WTC11 (cell line): ENCODE measurements at regions not wholly inside any gene's neighbourhood (a gene's known extent, or its start where the extent isn't known, plus 50 kb on each side); places are given as distances from the start of the nearest gene placed in this dataset.

ENCODE experiments used
- ATAC-seq: fragments of 200-7000 bp; cut with Tn5 transposase; 2 replicates; pipeline ENCODE4 v1.10.0; 2021; ENCODE audit warnings: mild to moderate bottlenecking, moderate library complexity
- CTCF ChIA-PET: fragments of 300-600 bp; sonication (Branson Sonifier 250); formaldehyde crosslinking; loops from one replicate; lab custom pipeline; 2021; ENCODE audit warnings: antibody characterized with exemption; lab: Charles Lee
- POLR2A ChIA-PET: fragments of 350-600 bp; sonication (Branson Sonifier 250); formaldehyde crosslinking; loops from one replicate; lab custom pipeline; 2021; ENCODE audit warnings: antibody characterized with exemption; lab: Charles Lee
- DNase-seq: peaks from one replicate; pipeline ENCODE4 v3.0.0; 2021; ENCODE audit warnings: low spot score
- H3K27ac Mint-ChIP-seq: 2 replicates; pipeline ENCODE4 v1.8.0; 2021; ENCODE audit warnings: mixed read lengths
- H3K27me3 Mint-ChIP-seq: 2 replicates; pipeline ENCODE4 v1.8.0; 2021; ENCODE audit warnings: low read depth, mild to moderate bottlenecking, moderate library complexity, mixed read lengths
- H3K36me3 Mint-ChIP-seq: 2 replicates; pipeline ENCODE4 v1.8.0; 2021; ENCODE audit warnings: mixed read lengths
- H3K4me1 Mint-ChIP-seq: 2 replicates; pipeline ENCODE4 v1.8.0; 2022; ENCODE audit warnings: mixed read lengths
- H3K4me3 Mint-ChIP-seq: 2 replicates; pipeline ENCODE4 v1.8.0; 2021; ENCODE audit warnings: mild to moderate bottlenecking, moderate library complexity, mixed read lengths
- H3K9me3 Mint-ChIP-seq: 2 replicates; pipeline ENCODE4 v1.8.0; 2021; ENCODE audit warnings: mixed read lengths
- ATF1 ChIP-seq: sonication (generic); formaldehyde crosslinking; IDR thresholded peaks from 2 replicates; pipeline ENCODE4 v1.8.1; 2023; ENCODE audit warnings: mild to moderate bottlenecking, moderate library complexity, missing genetic modification reagents
- EMX1 ChIP-seq: fragments of 250-450 bp; sonication (Bioruptor Pico); IDR thresholded peaks from 2 replicates; pipeline ENCODE4 v1.8.0; 2021; ENCODE audit warnings: mild to moderate bottlenecking
- ESRRA ChIP-seq: sonication (generic); formaldehyde crosslinking; IDR thresholded peaks from 2 replicates; pipeline ENCODE4 v1.8.1; 2022; ENCODE audit warnings: mild to moderate bottlenecking, missing genetic modification reagents, borderline replicate concordance
- FOXJ3 ChIP-seq: sonication (generic); formaldehyde crosslinking; IDR thresholded peaks from 2 replicates; pipeline ENCODE4 v1.9.0; 2021; ENCODE audit warnings: missing genetic modification reagents, mild to moderate bottlenecking, borderline replicate concordance
- FOXK1 ChIP-seq: sonication (generic); formaldehyde crosslinking; IDR thresholded peaks from 2 replicates; pipeline ENCODE4 v1.8.0; 2022; ENCODE audit warnings: mild to moderate bottlenecking, moderate library complexity, missing genetic modification reagents
- GABPB1 ChIP-seq: sonication (generic); formaldehyde crosslinking; IDR thresholded peaks from 2 replicates; pipeline ENCODE4 v1.8.1; 2023; ENCODE audit warnings: mild to moderate bottlenecking, missing genetic modification reagents
- HMGA2 ChIP-seq: fragments of 250-450 bp; sonication (Bioruptor Pico); IDR thresholded peaks from 2 replicates; pipeline ENCODE4 v1.4.0; 2021; ENCODE audit warnings: mild to moderate bottlenecking, moderate library complexity
- MXD4 ChIP-seq: fragments of 250-450 bp; sonication (Bioruptor Pico); IDR thresholded peaks from 2 replicates; pipeline ENCODE4 v1.8.0; 2021; ENCODE audit warnings: mild to moderate bottlenecking, moderate library complexity, borderline replicate concordance
- NFATC4 ChIP-seq: fragments of 250-450 bp; sonication (Bioruptor Pico); IDR thresholded peaks from 2 replicates; pipeline ENCODE4 v1.9.0; 2021; ENCODE audit warnings: mild to moderate bottlenecking
- NR2C2 ChIP-seq: sonication (generic); formaldehyde crosslinking; IDR thresholded peaks from 2 replicates; pipeline ENCODE4 v1.8.0; 2022; ENCODE audit warnings: mild to moderate bottlenecking, missing genetic modification reagents
- SMAD4 ChIP-seq: sonication (generic); formaldehyde crosslinking; IDR thresholded peaks from 2 replicates; pipeline ENCODE4 v1.8.0; 2022; ENCODE audit warnings: mild to moderate bottlenecking, missing genetic modification reagents
- ZBTB21 ChIP-seq: sonication (generic); formaldehyde crosslinking; IDR thresholded peaks from 2 replicates; pipeline ENCODE4 v1.8.1; 2023; ENCODE audit warnings: mild to moderate bottlenecking, missing genetic modification reagents, borderline replicate concordance
- ZNF121 ChIP-seq: sonication (generic); formaldehyde crosslinking; IDR thresholded peaks from 2 replicates; pipeline ENCODE4 v1.8.0; 2023; ENCODE audit warnings: missing genetic modification reagents
- ZNF138 ChIP-seq: sonication (generic); formaldehyde crosslinking; conservative IDR thresholded peaks from 2 replicates; pipeline ENCODE4 v1.8.1; 2022; ENCODE audit warnings: mild to moderate bottlenecking, moderate library complexity, missing genetic modification reagents
- TF ChIP-seq, protein P1 (sequence below): sonication (generic); formaldehyde crosslinking; conservative IDR thresholded peaks from 2 replicates; pipeline ENCODE4 v1.8.1; 2022; ENCODE audit warnings: mild to moderate bottlenecking, missing genetic modification reagents
- TF ChIP-seq, protein P2 (sequence below): fragments of 250-450 bp; sonication (Bioruptor Pico); IDR thresholded peaks from 2 replicates; pipeline ENCODE4 v1.9.0; 2021; ENCODE audit warnings: mild to moderate bottlenecking
- TF ChIP-seq, protein P3 (sequence below): sonication (generic); formaldehyde crosslinking; IDR thresholded peaks from 2 replicates; pipeline ENCODE4 v1.8.1; 2023; ENCODE audit warnings: mild to moderate bottlenecking, missing genetic modification reagents, borderline replicate concordance
- TF ChIP-seq, protein P4 (sequence below): sonication (generic); formaldehyde crosslinking; IDR thresholded peaks from 2 replicates; pipeline ENCODE4 v1.8.0; 2023; ENCODE audit warnings: mild to moderate bottlenecking, missing genetic modification reagents
- TF ChIP-seq, protein P5 (sequence below): sonication (generic); formaldehyde crosslinking; IDR thresholded peaks from 2 replicates; pipeline ENCODE4 v1.8.0; 2022; ENCODE audit warnings: mild to moderate bottlenecking, missing genetic modification reagents
- TF ChIP-seq, protein P6 (sequence below): sonication (generic); formaldehyde crosslinking; IDR thresholded peaks from 2 replicates; pipeline ENCODE4 v1.8.1; 2023; ENCODE audit warnings: mild to moderate bottlenecking, missing genetic modification reagents, moderate library complexity
- TF ChIP-seq, protein P7 (sequence below): fragments of 250-450 bp; sonication (Bioruptor Pico); IDR thresholded peaks from 2 replicates; pipeline ENCODE4 v1.8.0; 2021; ENCODE audit warnings: mild to moderate bottlenecking

DNA sequence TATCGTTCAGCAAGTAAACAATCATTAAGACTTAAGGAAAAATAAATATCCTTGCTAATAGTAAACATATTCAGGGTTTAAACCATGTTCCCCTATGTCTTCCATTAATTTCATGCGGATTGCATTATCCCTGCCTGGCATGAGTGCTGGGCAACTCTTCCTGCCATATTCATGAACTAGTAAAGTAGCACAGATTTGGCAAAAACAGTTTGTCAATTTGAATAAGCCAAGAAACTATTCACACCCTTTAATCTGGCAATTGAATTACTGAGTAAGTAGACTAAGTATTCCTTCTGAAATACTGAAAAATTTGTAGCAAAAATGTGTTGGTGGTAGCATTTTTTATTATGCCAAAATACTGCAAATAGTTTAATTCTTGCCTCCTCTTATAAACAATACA, 512.0 kb downstream of the NLGN4X start:
- CTCF ChIA-PET: no interaction called here
- Mint-ChIP-seq H3K27me3 (no peaks in the 10 kb centered on the region), H3K36me3 (no peaks in the 10 kb centered on the region), H3K4me1 (no peaks in the 10 kb centered on the region), H3K4me3 (no peak overlapping the region), H3K27ac (no peak overlapping the region), H3K9me3 (peaks cover 13% of the 10 kb centered on the region)
- no peak for TF ChIP-seq FOXJ3 (CRISPR knock-in tag)
- TF ChIP-seq, protein P1, sequence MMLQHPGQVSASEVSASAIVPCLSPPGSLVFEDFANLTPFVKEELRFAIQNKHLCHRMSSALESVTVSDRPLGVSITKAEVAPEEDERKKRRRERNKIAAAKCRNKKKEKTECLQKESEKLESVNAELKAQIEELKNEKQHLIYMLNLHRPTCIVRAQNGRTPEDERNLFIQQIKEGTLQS: no peak
- TF ChIP-seq ZNF121 (CRISPR knock-in tag): no peak
- DNase-seq (no peak), ATAC-seq (no peak)
- POLR2A ChIA-PET: no interaction called here

DNA sequence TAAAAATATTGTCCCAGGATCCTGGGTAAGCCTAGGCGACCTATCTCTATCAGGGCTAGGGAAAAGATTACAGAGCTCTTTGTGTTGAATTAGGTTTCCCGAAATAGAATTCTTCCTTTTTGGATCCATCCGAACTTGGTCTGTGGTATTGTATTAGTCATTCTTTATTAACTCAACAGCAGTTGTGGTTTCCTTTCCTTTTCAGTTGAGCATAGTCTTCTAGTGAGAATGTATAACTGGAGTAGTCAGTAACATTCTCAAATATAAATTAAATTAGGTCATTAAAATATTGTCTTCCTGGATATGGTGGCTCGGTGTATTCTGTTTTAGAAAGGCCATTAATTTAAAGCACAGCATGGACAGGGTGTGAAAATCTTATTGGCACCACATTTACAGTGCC, 520.4 kb downstream of the NLGN4X start:
- no peaks in the 10 kb centered on the region for H3K9me3 Mint-ChIP-seq
- DNase-seq (no peak), ATAC-seq (no peak)
- H3K4me1 Mint-ChIP-seq: peaks cover 8% of the 10 kb centered on the region
- ChIA-PET POLR2A (no interaction called here), CTCF (no interaction called here)
- no peak for TF ChIP-seq HMGA2 (CRISPR knock-in tag)
- no peak for TF ChIP-seq ZNF121 (CRISPR knock-in tag)
- TF ChIP-seq NR2C2 (CRISPR knock-in tag): no peak
- no peak for TF ChIP-seq FOXK1 (CRISPR knock-in tag)
- TF ChIP-seq SMAD4: no peak
- TF ChIP-seq MXD4 (CRISPR knock-in tag): no peak
- TF ChIP-seq NFATC4: no peak
- TF ChIP-seq ZBTB21: no peak
- TF ChIP-seq ZNF138 (CRISPR knock-in tag): no peak
- no peak for TF ChIP-seq GABPB1 (CRISPR knock-in tag)
- H3K27me3 Mint-ChIP-seq: no peaks in the 10 kb centered on the region
- H3K27ac Mint-ChIP-seq: no peak overlapping the region
- no peak overlapping the region for H3K4me3 Mint-ChIP-seq
- H3K36me3 Mint-ChIP-seq: no peaks in the 10 kb centered on the region

DNA sequence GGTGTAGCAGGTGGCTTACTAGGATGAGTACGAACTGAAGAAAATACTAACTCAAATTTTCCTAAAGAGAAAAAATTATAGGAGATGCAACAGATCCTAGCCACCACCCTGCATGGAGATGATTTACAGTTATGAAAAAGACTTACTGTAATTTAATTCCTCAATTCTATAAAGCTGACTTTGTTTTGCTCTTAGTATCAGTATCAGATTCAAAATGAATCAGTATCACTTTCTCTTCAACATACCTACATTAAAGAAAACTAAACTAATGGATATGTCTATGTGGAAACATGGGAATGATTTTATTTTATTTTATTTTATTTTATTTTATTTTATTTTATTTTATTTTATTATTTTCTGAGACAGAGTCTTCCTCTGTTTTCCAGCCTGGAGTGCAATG, 525.8 kb downstream of the NLGN4X start:
- Mint-ChIP-seq H3K4me1 (peaks cover 8% of the 10 kb centered on the region), H3K36me3 (no peaks in the 10 kb centered on the region), H3K27me3 (no peaks in the 10 kb centered on the region; the same call in 1 of the 2 replicates), H3K4me3 (no peak overlapping the region), H3K27ac (no peak overlapping the region), H3K9me3 (no peaks in the 10 kb centered on the region)
- DNase-seq (no peak), ATAC-seq (no peak)
- TF ChIP-seq, protein P2, sequence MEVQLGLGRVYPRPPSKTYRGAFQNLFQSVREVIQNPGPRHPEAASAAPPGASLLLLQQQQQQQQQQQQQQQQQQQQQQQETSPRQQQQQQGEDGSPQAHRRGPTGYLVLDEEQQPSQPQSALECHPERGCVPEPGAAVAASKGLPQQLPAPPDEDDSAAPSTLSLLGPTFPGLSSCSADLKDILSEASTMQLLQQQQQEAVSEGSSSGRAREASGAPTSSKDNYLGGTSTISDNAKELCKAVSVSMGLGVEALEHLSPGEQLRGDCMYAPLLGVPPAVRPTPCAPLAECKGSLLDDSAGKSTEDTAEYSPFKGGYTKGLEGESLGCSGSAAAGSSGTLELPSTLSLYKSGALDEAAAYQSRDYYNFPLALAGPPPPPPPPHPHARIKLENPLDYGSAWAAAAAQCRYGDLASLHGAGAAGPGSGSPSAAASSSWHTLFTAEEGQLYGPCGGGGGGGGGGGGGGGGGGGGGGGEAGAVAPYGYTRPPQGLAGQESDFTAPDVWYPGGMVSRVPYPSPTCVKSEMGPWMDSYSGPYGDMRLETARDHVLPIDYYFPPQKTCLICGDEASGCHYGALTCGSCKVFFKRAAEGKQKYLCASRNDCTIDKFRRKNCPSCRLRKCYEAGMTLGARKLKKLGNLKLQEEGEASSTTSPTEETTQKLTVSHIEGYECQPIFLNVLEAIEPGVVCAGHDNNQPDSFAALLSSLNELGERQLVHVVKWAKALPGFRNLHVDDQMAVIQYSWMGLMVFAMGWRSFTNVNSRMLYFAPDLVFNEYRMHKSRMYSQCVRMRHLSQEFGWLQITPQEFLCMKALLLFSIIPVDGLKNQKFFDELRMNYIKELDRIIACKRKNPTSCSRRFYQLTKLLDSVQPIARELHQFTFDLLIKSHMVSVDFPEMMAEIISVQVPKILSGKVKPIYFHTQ: no peak
- TF ChIP-seq ESRRA (CRISPR knock-in tag): no peak
- TF ChIP-seq, protein P3, sequence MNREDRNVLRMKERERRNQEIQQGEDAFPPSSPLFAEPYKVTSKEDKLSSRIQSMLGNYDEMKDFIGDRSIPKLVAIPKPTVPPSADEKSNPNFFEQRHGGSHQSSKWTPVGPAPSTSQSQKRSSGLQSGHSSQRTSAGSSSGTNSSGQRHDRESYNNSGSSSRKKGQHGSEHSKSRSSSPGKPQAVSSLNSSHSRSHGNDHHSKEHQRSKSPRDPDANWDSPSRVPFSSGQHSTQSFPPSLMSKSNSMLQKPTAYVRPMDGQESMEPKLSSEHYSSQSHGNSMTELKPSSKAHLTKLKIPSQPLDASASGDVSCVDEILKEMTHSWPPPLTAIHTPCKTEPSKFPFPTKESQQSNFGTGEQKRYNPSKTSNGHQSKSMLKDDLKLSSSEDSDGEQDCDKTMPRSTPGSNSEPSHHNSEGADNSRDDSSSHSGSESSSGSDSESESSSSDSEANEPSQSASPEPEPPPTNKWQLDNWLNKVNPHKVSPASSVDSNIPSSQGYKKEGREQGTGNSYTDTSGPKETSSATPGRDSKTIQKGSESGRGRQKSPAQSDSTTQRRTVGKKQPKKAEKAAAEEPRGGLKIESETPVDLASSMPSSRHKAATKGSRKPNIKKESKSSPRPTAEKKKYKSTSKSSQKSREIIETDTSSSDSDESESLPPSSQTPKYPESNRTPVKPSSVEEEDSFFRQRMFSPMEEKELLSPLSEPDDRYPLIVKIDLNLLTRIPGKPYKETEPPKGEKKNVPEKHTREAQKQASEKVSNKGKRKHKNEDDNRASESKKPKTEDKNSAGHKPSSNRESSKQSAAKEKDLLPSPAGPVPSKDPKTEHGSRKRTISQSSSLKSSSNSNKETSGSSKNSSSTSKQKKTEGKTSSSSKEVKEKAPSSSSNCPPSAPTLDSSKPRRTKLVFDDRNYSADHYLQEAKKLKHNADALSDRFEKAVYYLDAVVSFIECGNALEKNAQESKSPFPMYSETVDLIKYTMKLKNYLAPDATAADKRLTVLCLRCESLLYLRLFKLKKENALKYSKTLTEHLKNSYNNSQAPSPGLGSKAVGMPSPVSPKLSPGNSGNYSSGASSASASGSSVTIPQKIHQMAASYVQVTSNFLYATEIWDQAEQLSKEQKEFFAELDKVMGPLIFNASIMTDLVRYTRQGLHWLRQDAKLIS: no peak
- TF ChIP-seq, protein P4, sequence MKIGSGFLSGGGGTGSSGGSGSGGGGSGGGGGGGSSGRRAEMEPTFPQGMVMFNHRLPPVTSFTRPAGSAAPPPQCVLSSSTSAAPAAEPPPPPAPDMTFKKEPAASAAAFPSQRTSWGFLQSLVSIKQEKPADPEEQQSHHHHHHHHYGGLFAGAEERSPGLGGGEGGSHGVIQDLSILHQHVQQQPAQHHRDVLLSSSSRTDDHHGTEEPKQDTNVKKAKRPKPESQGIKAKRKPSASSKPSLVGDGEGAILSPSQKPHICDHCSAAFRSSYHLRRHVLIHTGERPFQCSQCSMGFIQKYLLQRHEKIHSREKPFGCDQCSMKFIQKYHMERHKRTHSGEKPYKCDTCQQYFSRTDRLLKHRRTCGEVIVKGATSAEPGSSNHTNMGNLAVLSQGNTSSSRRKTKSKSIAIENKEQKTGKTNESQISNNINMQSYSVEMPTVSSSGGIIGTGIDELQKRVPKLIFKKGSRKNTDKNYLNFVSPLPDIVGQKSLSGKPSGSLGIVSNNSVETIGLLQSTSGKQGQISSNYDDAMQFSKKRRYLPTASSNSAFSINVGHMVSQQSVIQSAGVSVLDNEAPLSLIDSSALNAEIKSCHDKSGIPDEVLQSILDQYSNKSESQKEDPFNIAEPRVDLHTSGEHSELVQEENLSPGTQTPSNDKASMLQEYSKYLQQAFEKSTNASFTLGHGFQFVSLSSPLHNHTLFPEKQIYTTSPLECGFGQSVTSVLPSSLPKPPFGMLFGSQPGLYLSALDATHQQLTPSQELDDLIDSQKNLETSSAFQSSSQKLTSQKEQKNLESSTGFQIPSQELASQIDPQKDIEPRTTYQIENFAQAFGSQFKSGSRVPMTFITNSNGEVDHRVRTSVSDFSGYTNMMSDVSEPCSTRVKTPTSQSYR: no peak
- TF ChIP-seq, protein P5, sequence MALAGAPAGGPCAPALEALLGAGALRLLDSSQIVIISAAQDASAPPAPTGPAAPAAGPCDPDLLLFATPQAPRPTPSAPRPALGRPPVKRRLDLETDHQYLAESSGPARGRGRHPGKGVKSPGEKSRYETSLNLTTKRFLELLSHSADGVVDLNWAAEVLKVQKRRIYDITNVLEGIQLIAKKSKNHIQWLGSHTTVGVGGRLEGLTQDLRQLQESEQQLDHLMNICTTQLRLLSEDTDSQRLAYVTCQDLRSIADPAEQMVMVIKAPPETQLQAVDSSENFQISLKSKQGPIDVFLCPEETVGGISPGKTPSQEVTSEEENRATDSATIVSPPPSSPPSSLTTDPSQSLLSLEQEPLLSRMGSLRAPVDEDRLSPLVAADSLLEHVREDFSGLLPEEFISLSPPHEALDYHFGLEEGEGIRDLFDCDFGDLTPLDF: no peak
- TF ChIP-seq, protein P6, sequence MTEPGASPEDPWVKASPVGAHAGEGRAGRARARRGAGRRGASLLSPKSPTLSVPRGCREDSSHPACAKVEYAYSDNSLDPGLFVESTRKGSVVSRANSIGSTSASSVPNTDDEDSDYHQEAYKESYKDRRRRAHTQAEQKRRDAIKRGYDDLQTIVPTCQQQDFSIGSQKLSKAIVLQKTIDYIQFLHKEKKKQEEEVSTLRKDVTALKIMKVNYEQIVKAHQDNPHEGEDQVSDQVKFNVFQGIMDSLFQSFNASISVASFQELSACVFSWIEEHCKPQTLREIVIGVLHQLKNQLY (CRISPR knock-in tag): no peak
- TF ChIP-seq EMX1: no peak
- TF ChIP-seq ATF1 (CRISPR knock-in tag): no peak
- TF ChIP-seq MXD4 (CRISPR knock-in tag): no peak
- TF ChIP-seq, protein P7, sequence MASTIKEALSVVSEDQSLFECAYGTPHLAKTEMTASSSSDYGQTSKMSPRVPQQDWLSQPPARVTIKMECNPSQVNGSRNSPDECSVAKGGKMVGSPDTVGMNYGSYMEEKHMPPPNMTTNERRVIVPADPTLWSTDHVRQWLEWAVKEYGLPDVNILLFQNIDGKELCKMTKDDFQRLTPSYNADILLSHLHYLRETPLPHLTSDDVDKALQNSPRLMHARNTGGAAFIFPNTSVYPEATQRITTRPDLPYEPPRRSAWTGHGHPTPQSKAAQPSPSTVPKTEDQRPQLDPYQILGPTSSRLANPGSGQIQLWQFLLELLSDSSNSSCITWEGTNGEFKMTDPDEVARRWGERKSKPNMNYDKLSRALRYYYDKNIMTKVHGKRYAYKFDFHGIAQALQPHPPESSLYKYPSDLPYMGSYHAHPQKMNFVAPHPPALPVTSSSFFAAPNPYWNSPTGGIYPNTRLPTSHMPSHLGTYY: no peak
- ChIA-PET POLR2A (no interaction called here), CTCF (no interaction called here)
